HCT116 (cell line): ENCODE measurements at regions not wholly inside any gene's neighbourhood (a gene's known extent, or its start where the extent isn't known, plus 50 kb on each side); places are given as distances from the start of the nearest gene placed in this dataset.

Experiments used
- ATAC-seq: fragments of 200-7000 bp; cut with Tn5 transposase; 2 replicates; pipeline ENCODE4 v1.9.1; 2020; ENCODE audit warnings: mild to moderate bottlenecking, moderate library complexity
- BruUV-seq: library from RNA; stranded (reverse); fragments of 400-500 nt; replicated peaks from 2 replicates; lab custom pipeline; 2021; lab: Mats Ljungman, UMichigan
- CTCF ChIA-PET: fragments of 300-600 bp; sonication (Branson Sonifier 250); formaldehyde crosslinking; loops from one replicate; lab custom pipeline; 2021; ENCODE audit warnings: antibody characterized with exemption; lab: Charles Lee
- POLR2A ChIA-PET: fragments of 300-600, 350-600 bp; sonication (Branson Sonifier 250); formaldehyde crosslinking; loops from one replicate; lab custom pipeline; 2021; ENCODE audit warnings: antibody characterized with exemption; lab: Charles Lee
- RAD21 ChIA-PET, 2 experiments: fragments of 300-600 bp; sonication (Branson Sonifier 250); formaldehyde crosslinking; loops; one replicate each; lab custom pipeline; 2023; ENCODE audit warnings: low total read pairs in 2 of 2; ENCODE audit not compliant: uncharacterized antibody in 2 of 2, unreplicated experiment in 2 of 2, low non-redundant PET in 1 of 2; lab: Charles Lee
- DNase-seq: peaks from one replicate; pipeline ENCODE4 v3.0.0-alpha.2; 2010; ENCODE audit warnings: low read depth, low spot score
- H2AFZ ChIP-seq: fragments of 200-600 bp; shearing (Covaris generic), sonication (generic); 2 replicates; pipeline ENCODE4 v1.6.1; 2017; ENCODE audit warnings: low read depth, mixed run types, mixed read lengths, antibody characterized with exemption, low read length; ENCODE audit not compliant: poor library complexity, severe bottlenecking
- H3K27ac ChIP-seq: 2 replicates; pipeline ENCODE4 v1.5.1; 2012; ENCODE audit warnings: low read depth, low read length
- H3K27me3 ChIP-seq: fragments of 200-600 bp; sonication (generic); 2 replicates; pipeline ENCODE4 v1.6.1; 2016; ENCODE audit warnings: mixed run types, low read length, mixed read lengths; ENCODE audit not compliant: insufficient read depth
- H3K36me3 ChIP-seq, 2 experiments: fragments of 200-500 bp in 1 of 2; fragments of 200-600 bp in 1 of 2; sonication (Bioruptor generic) in 1 of 2; sonication (generic) in 1 of 2; 2 replicates each; pipeline versions ENCODE4 v1.5.1 to v1.6.1; 2014 to 2016; ENCODE audit warnings: low read length in 2 of 2, inconsistent platforms in 1 of 2, mixed read lengths in 1 of 2, mixed run types in 1 of 2; ENCODE audit not compliant: insufficient read depth in 2 of 2, control insufficient read depth in 1 of 2
- H3K4me1 ChIP-seq, 2 experiments: fragments of 200-600 bp in 1 of 2; sonication (generic) in 1 of 2; 2 replicates each; pipeline versions ENCODE4 v1.5.1 to v1.6.1; 2012 to 2017; ENCODE audit warnings: low read length in 2 of 2, inconsistent platforms in 1 of 2, mild to moderate bottlenecking in 1 of 2, mixed read lengths in 1 of 2, mixed run types in 1 of 2, moderate library complexity in 1 of 2; ENCODE audit not compliant: insufficient read depth in 2 of 2, control insufficient read depth in 1 of 2
- H3K4me2 ChIP-seq: fragments of 200-600 bp; sonication (generic); 2 replicates; pipeline ENCODE4 v1.6.1; 2017; ENCODE audit warnings: mixed run types, low read length, mixed read lengths
- H3K4me3 ChIP-seq, 2 experiments: fragments of 200-600 bp in 1 of 2; sonication (generic) in 1 of 2; replicated peaks in 1 of 2; 2 replicates each; pipeline ENCODE4 v1.5.1; 2011 to 2016; ENCODE audit warnings: low read length in 2 of 2, control low read depth in 1 of 2, low read depth in 1 of 2, mild to moderate bottlenecking in 1 of 2, mixed read lengths in 1 of 2, mixed run types in 1 of 2
- H3K79me2 ChIP-seq: fragments of 200-600 bp; sonication (generic); 2 replicates; pipeline ENCODE4 v1.6.1; 2017; ENCODE audit warnings: mild to moderate bottlenecking, mixed run types, low read length, moderate library complexity, mixed read lengths; ENCODE audit not compliant: insufficient read depth
- H3K9ac ChIP-seq: fragments of 200-600 bp; sonication (generic); 2 replicates; pipeline ENCODE4 v1.6.1; 2016; ENCODE audit warnings: low read length, mixed read lengths
- H3K9me2 ChIP-seq: fragments of 200-600 bp; sonication (generic), shearing (Covaris generic); 2 replicates; pipeline ENCODE4 v1.6.1; 2017; ENCODE audit warnings: mixed run types, mild to moderate bottlenecking, moderate library complexity; ENCODE audit not compliant: insufficient read depth
- H3K9me3 ChIP-seq, 2 experiments: fragments of 200-500 bp in 1 of 2; fragments of 200-600 bp in 1 of 2; sonication (Bioruptor generic) in 1 of 2; sonication (generic) in 1 of 2; 2 replicates each; pipeline ENCODE4 v1.6.1; 2014 to 2017; ENCODE audit warnings: low read length in 2 of 2, mixed read lengths in 2 of 2, inconsistent platforms in 1 of 2, low read depth in 1 of 2, mild to moderate bottlenecking in 1 of 2, mixed run types in 1 of 2, moderate library complexity in 1 of 2; ENCODE audit not compliant: control insufficient read depth in 1 of 2, insufficient read depth in 1 of 2
- H4K20me1 ChIP-seq: fragments of 200-600 bp; sonication (generic), shearing (Covaris generic); 2 replicates; pipeline ENCODE4 v1.6.1; 2017; ENCODE audit warnings: mixed run types, mild to moderate bottlenecking, moderate library complexity; ENCODE audit not compliant: insufficient read depth
- CTCF ChIP-seq, 3 experiments: fragments of 200-600 bp in 1 of 3; sonication (generic) in 1 of 3; IDR thresholded peaks in 2 of 3; conservative IDR thresholded peaks in 1 of 3; 2 replicates each; pipeline ENCODE4 v1.5.1; 2012 to 2017; ENCODE audit warnings: low read depth in 2 of 3, low read length in 2 of 3, antibody characterized with exemption in 1 of 3, borderline replicate concordance in 1 of 3, control low read depth in 1 of 3, mild to moderate bottlenecking in 1 of 3, mixed read lengths in 1 of 3, mixed run types in 1 of 3, moderate library complexity in 1 of 3; ENCODE audit not compliant: insufficient read depth in 1 of 3
- EGR1 ChIP-seq: IDR thresholded peaks from 2 replicates; pipeline ENCODE4 v1.6.1; 2012; ENCODE audit warnings: low read depth
- ELF1 ChIP-seq: IDR thresholded peaks from 2 replicates; pipeline ENCODE4 v1.6.1; 2012; ENCODE audit warnings: low read depth, borderline replicate concordance
- EZH2 ChIP-seq: fragments of 200-600 bp; sonication (generic); IDR thresholded peaks from 2 replicates; pipeline ENCODE4 v1.6.1; 2017; ENCODE audit warnings: antibody characterized with exemption, mixed run types
- FOSL1 ChIP-seq: IDR thresholded peaks from 2 replicates; pipeline ENCODE4 v1.6.1; 2012; ENCODE audit warnings: low read depth
- JUND ChIP-seq: IDR thresholded peaks from 2 replicates; pipeline ENCODE4 v1.6.1; 2012
- MAX ChIP-seq: IDR thresholded peaks from 2 replicates; pipeline ENCODE4 v1.6.1; 2012
- RAD21 ChIP-seq: IDR thresholded peaks from 2 replicates; pipeline ENCODE4 v1.6.1; 2012; ENCODE audit warnings: low read depth, mild to moderate bottlenecking
- SIN3A ChIP-seq: IDR thresholded peaks from 2 replicates; pipeline ENCODE4 v1.6.1; 2012; ENCODE audit warnings: low read depth
- SRF ChIP-seq: IDR thresholded peaks from 2 replicates; pipeline ENCODE4 v1.6.1; 2012; ENCODE audit warnings: low read depth
- ZNF274 ChIP-seq: fragments of 200-500 bp; sonication (Bioruptor generic); IDR thresholded peaks from 2 replicates; pipeline ENCODE4 v1.6.1; 2014; ENCODE audit warnings: mild to moderate bottlenecking, low read depth, low read length, inconsistent platforms
- intact Hi-C: fragments of 100-400 bp; cut with micrococcal nuclease; formaldehyde crosslinking; loops from 2 replicates; pipeline ENCODE4 v1.10.0; 2022
- TF ChIP-seq, protein P1 (sequence below): IDR thresholded peaks from 2 replicates; pipeline ENCODE4 v1.6.1; 2011; ENCODE audit warnings: mild to moderate bottlenecking, low read length, moderate library complexity; ENCODE audit not compliant: insufficient replicate concordance; ENCODE audit errors: extremely low read depth
- TF ChIP-seq, protein P2 (sequence below): IDR thresholded peaks from 2 replicates; pipeline ENCODE4 v1.6.1; 2012

GRCh38 chr14:29222006-29222405 lies 455.4 kb downstream of the FOXG1 start:
- H3K4me2 ChIP-seq, result no peak overlapping the region
- H3K4me1 ChIP-seq, result no peaks in the 10 kb centered on the region
- ChIA-PET RAD21 (no interaction called here), CTCF (no interaction called here), POLR2A (no interaction called here)
- ATAC-seq, result no peak
- H3K27me3 ChIP-seq, result no peaks in the 10 kb centered on the region
- H2AFZ ChIP-seq, result no peak overlapping the region
- H3K9ac ChIP-seq, result no peak overlapping the region
- no peak overlapping the region for H3K4me3 ChIP-seq
- H3K79me2 ChIP-seq, result no peaks in the 10 kb centered on the region
- H4K20me1 ChIP-seq, result no peaks in the 10 kb centered on the region
- intact Hi-C loops, result no loop called here
- no TSS peak for BruUV-seq
- no peaks in the 10 kb centered on the region for H3K36me3 ChIP-seq
- no peaks in the 10 kb centered on the region for H3K9me2 ChIP-seq
- no peak overlapping the region for H3K27ac ChIP-seq
- TF ChIP-seq FOSL1 (no peak), ELF1 (no peak), RAD21 (no peak), JUND (no peak)
- TF ChIP-seq, protein P1, sequence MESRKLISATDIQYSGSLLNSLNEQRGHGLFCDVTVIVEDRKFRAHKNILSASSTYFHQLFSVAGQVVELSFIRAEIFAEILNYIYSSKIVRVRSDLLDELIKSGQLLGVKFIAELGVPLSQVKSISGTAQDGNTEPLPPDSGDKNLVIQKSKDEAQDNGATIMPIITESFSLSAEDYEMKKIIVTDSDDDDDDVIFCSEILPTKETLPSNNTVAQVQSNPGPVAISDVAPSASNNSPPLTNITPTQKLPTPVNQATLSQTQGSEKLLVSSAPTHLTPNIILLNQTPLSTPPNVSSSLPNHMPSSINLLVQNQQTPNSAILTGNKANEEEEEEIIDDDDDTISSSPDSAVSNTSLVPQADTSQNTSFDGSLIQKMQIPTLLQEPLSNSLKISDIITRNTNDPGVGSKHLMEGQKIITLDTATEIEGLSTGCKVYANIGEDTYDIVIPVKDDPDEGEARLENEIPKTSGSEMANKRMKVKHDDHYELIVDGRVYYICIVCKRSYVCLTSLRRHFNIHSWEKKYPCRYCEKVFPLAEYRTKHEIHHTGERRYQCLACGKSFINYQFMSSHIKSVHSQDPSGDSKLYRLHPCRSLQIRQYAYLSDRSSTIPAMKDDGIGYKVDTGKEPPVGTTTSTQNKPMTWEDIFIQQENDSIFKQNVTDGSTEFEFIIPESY, result no peak
- H3K9me3 ChIP-seq, result peaks cover 4 to 37% of the 10 kb centered on the region in 2 experiments; a peak in 2 of 4 replicates
- no peak for DNase-seq

GRCh38 chr14:29222671-29223268 lies 456.2 kb downstream of the FOXG1 start:
- Histone ChIP-seq H3K4me3 (no peak overlapping the region), H4K20me1 (no peaks in the 10 kb centered on the region), H3K9me3 (peaks cover 4 to 36% of the 10 kb centered on the region in 2 experiments; a peak in 2 of 4 replicates), H2AFZ (no peak overlapping the region), H3K4me1 (no peaks in the 10 kb centered on the region), H3K36me3 (no peaks in the 10 kb centered on the region), H3K27ac (no peak overlapping the region), H3K9ac (no peak overlapping the region), H3K9me2 (no peaks in the 10 kb centered on the region), H3K27me3 (no peaks in the 10 kb centered on the region), H3K4me2 (no peak overlapping the region), H3K79me2 (no peaks in the 10 kb centered on the region)
- ATAC-seq (no peak), DNase-seq (no peak)
- ChIA-PET POLR2A (no interaction called here), CTCF (no interaction called here), RAD21 (no interaction called here)
- intact Hi-C loops, result no loop called here
- BruUV-seq, result no TSS peak
- TF ChIP-seq EGR1, result no peak
- no peak for TF ChIP-seq SRF
- no peak for TF ChIP-seq MAX
- TF ChIP-seq ZNF274, result no peak
- TF ChIP-seq ELF1, result no peak
- TF ChIP-seq, protein P2, sequence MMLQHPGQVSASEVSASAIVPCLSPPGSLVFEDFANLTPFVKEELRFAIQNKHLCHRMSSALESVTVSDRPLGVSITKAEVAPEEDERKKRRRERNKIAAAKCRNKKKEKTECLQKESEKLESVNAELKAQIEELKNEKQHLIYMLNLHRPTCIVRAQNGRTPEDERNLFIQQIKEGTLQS, result no peak
- no peak for TF ChIP-seq SIN3A
- no peak for TF ChIP-seq CTCF (IDR thresholded peaks at IDR 0.05 in 2 of 3, conservative IDR thresholded peaks at IDR 0.05 in 1 of 3; ENCODE audit: borderline replicate concordance in 1 of 3, insufficient read depth in 1 of 3, low read depth in 2 of 3, low read length in 2 of 3)
- TF ChIP-seq EZH2, result no peak
- TF ChIP-seq FOSL1, result no peak
